ENCODE measurements at regions not wholly inside any gene's neighbourhood (a gene's known extent, or its start where the extent isn't known, plus 50 kb on each side); places are given as distances from the start of the nearest gene placed in this dataset.
A peak's percentile ranks its signal among the peaks of the same experiment; 100 is the strongest.

- WGBS, 10 experiments, result 32 to 100% (median 87%) methylated on average over 1 to 6 of the region's 15 CpGs; no CpG with 5 or more reads in 4 of the 10 experiments
- peaks cover 45 to 69% of the 10 kb centered on the region in 2 donors for H3K4me1 ChIP-seq (replicated peaks in 1 of 2)
- H3K4me3 ChIP-seq, result peak overlapping the region in 1 of 5 donors; percentile 3
- in situ Hi-C loops (cut with MboI; ENCODE audit: low pct_unique_long_range_greater_than_20kb in 2 of 9, low sequenced_read_pairs in 9 of 9, unreplicated experiment in 9 of 9), result no loop called here
- no peak for ATAC-seq (replicated peaks in 6 of 8)
- H3K27ac ChIP-seq, result peak overlapping the region; percentile 87 to 94
Measured at GRCh38 chr5:5573798-5574380, 151.4 kb downstream of the ICE1 start.

DNA sequence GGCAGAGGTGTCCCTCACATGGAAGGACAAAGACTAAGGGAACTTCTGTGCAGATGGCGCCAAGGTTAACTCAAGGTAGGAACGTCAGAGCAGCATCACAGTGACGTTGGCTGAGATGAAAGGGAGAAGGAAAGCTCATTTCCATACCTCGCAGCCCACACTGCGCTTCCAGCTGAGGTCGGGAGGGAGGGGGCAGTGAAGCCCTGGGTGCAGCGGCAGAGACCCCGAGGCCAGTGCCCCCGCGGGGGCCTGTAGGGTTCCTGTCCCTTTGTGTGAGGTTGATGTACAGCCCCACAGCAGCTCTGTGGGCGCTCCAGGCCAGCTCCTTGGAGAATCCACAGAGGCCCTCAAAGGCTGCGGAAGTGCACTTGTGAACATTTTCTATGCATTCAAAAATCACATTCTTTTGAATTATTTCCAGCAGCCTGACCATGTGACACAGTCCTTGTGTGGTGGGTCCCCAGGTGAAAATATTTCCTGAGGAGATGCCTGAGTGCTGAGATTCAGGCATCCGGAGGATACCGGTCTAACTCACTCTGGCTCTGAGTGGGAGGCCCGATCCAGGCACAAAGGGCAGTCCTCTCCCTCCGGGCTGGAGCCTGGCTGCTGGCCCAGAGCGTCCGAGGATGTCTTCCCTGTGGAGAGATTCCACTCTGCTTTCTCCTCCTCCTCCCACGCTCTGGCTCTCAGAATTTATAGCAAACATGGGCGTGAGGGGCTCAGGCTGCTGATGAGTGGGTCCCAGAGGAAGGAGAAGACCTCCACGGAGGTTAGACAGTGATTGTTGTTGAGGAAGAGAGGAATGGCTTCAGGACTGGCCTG lies 150.7 kb downstream of the ICE1 start:
- in situ Hi-C loops (cut with MboI; ENCODE audit: low pct_unique_long_range_greater_than_20kb in 2 of 9, low sequenced_read_pairs in 9 of 9, unreplicated experiment in 9 of 9), result no loop called here
- H3K27ac ChIP-seq, result peak overlapping the region; percentile 87 to 94
- peak in 7 of 8 experiments; percentile 8 to 78 (median 64) for ATAC-seq (replicated peaks in 6 of 8)
- peaks cover 45 to 68% of the 10 kb centered on the region in 2 donors for H3K4me1 ChIP-seq (replicated peaks in 1 of 2)
- 4 to 70% (median 52%) methylated on average over 2 to 8 of the region's 21 CpGs; no CpG with 5 or more reads in 2 of the 10 experiments for WGBS, 10 experiments
- peak overlapping the region in 1 of 5 donors; percentile 3 for H3K4me3 ChIP-seq

DNA sequence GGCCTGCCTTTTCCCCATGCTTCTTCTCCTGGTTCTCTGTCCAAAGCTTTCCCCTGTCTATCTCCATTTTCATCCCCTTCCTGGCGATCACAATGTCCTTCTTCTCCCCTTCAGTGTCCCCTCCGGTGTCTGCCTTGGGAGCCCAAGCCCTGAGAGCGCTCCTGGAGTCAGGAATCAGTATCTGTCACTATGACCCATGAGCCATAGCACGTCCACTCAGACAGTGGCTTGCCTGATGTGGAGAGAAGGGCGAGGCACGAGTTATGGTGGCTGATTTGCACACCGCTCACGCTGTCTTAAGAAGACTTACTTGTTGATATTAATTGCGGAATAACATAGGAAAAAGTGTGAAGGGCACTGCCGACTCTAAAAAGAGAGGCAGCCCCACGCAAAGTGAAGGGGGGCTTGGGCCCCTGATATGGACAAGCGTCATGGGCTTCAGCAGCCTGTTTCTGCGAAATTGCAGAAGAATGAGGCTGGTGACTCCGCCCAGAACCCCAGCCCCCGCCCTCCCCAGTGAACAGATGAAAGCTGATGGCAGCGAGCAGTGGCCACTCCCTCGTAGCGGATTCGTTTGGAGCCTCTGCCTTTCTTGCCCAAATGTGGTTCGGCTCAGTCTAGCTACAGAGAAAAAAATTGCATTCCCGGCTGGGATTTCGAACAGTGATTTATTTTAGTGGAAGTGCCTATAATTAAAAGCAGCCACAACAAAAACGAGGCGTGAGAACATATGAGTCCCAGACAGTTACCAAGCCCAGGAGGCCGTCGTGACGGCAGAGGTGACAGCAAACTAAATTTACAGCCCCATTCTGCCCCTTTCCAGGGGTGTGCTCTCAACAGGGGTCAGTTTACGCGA lies 149.8 kb downstream of the ICE1 start:
- in situ Hi-C loops (cut with MboI; ENCODE audit: low pct_unique_long_range_greater_than_20kb in 2 of 9, low sequenced_read_pairs in 9 of 9, unreplicated experiment in 9 of 9), result no loop called here
- 0 to 80% (median 57%) methylated on average over 2 to 19 of the region's 29 CpGs; no CpG with 5 or more reads in 3 of the 10 experiments for WGBS, 10 experiments
- peak; percentile 70 to 88 (median 79) for ATAC-seq (replicated peaks in 6 of 8)
- peak overlapping the region; percentile 87 to 94 for H3K27ac ChIP-seq
- peaks cover 35 to 58% of the 10 kb centered on the region in 2 donors for H3K4me1 ChIP-seq (replicated peaks in 1 of 2)
- peak overlapping the region in 2 of 5 donors; percentile 1 to 3 for H3K4me3 ChIP-seq

GRCh38 chr5:5570646-5571045 lies 148.2 kb downstream of the ICE1 start:
- Histone ChIP-seq H3K27ac (no peak overlapping the region), H3K4me1 (replicated peaks in 1 of 2) (peaks cover 31 to 44% of the 10 kb centered on the region in 2 donors), H3K4me3 (no peak overlapping the region)
- 43 to 100% (median 97%) methylated on average over 1 to 5 of the region's 8 CpGs; no CpG with 5 or more reads in 6 of the 10 experiments for WGBS, 10 experiments
- ATAC-seq (replicated peaks in 6 of 8), result no peak
- in situ Hi-C loops (cut with MboI; ENCODE audit: low pct_unique_long_range_greater_than_20kb in 2 of 9, low sequenced_read_pairs in 9 of 9, unreplicated experiment in 9 of 9), result no loop called here

DNA sequence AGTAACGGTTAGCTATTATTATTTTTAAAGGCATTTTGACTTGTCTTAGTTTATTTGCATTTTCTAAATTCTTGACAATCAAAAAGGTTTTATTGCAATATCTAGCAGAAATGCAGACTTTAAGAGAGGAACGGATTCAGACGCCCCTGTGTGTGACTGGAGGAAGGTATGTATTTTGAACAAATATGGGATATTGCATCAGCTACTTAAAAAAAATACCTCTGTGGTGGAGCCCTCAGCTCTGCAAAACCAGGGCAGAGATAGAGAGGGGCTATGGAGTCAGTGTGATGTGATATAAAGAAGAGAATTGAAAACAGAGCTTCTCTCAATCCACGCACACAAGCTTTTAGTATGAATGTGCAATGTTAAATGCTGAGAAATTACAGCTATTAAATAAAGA lies 142.4 kb downstream of the ICE1 start:
- H3K4me3 ChIP-seq, result no peak overlapping the region
- in situ Hi-C loops (cut with MboI; ENCODE audit: low pct_unique_long_range_greater_than_20kb in 2 of 9, low sequenced_read_pairs in 9 of 9, unreplicated experiment in 9 of 9), result no loop called here
- peaks cover 0 to 3% of the 10 kb centered on the region in 2 donors for H3K4me1 ChIP-seq (replicated peaks in 1 of 2)
- WGBS, 10 experiments, result 17 to 89% (median 83%) methylated on average over 1 to 4 of the region's 4 CpGs; no CpG with 5 or more reads in 3 of the 10 experiments
- no peak overlapping the region for H3K27ac ChIP-seq
- peak in 4 of 8 experiments; percentile 12 to 84 (median 60) for ATAC-seq (replicated peaks in 6 of 8)

DNA sequence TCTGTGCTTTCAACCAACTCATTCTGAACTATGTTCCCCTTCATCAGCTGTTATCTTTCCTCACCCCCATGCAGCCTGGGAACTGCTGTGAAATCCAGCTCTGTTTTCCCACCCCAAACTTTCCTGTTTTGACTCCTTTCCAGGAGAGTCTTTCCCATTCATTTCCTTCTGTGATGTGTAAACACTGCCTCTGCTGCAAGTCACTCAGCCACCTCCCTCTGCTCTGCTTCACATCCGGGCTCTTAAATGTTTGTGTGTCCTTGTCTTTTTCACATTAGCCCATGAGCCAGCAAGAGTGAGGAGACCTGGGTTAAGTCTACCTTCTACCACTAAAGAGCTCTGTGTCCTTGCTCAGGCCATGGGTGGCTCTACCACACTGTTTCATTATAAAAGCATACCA lies 137.5 kb downstream of the ICE1 start:
- ATAC-seq (replicated peaks in 6 of 8), result peak in 1 of 8 experiments; percentile 23
- 0 to 67% (median 0%) methylated on average over 1 of the region's 1 CpG; no CpG with 5 or more reads in 5 of the 10 experiments for WGBS, 10 experiments
- in situ Hi-C loops (cut with MboI; ENCODE audit: low pct_unique_long_range_greater_than_20kb in 2 of 9, low sequenced_read_pairs in 9 of 9, unreplicated experiment in 9 of 9), result no loop called here
- Histone ChIP-seq H3K4me1 (replicated peaks in 1 of 2) (peaks cover 9 to 10% of the 10 kb centered on the region in 2 donors), H3K27ac (no peak overlapping the region), H3K4me3 (no peak overlapping the region)

GRCh38 chr5:5558638-5559527 lies 136.4 kb downstream of the ICE1 start:
- in situ Hi-C loops (cut with MboI; ENCODE audit: low pct_unique_long_range_greater_than_20kb in 2 of 9, low sequenced_read_pairs in 9 of 9, unreplicated experiment in 9 of 9), result no loop called here
- H3K27ac ChIP-seq, result no peak overlapping the region
- peaks cover 9 to 10% of the 10 kb centered on the region in 2 donors for H3K4me1 ChIP-seq (replicated peaks in 1 of 2)
- no peak overlapping the region for H3K4me3 ChIP-seq
- ATAC-seq (replicated peaks in 6 of 8), result no peak
- 3 to 93% (median 73%) methylated on average over 2 to 15 of the region's 15 CpGs; no CpG with 5 or more reads in 1 of the 10 experiments for WGBS, 10 experiments

- 17 to 96% (median 80%) methylated on average over 1 to 6 of the region's 6 CpGs; no CpG with 5 or more reads in 1 of the 10 experiments for WGBS, 10 experiments
- Histone ChIP-seq H3K4me1 (replicated peaks in 1 of 2) (peaks cover 9 to 10% of the 10 kb centered on the region in 2 donors), H3K27ac (no peak overlapping the region), H3K4me3 (no peak overlapping the region)
- ATAC-seq (replicated peaks in 6 of 8), result peak in 6 of 8 experiments; percentile 36 to 82 (median 73)
- in situ Hi-C loops (cut with MboI; ENCODE audit: low pct_unique_long_range_greater_than_20kb in 2 of 9, low sequenced_read_pairs in 9 of 9, unreplicated experiment in 9 of 9), result no loop called here
Measured at GRCh38 chr5:5558102-5558501, 135.6 kb downstream of the ICE1 start.

DNA sequence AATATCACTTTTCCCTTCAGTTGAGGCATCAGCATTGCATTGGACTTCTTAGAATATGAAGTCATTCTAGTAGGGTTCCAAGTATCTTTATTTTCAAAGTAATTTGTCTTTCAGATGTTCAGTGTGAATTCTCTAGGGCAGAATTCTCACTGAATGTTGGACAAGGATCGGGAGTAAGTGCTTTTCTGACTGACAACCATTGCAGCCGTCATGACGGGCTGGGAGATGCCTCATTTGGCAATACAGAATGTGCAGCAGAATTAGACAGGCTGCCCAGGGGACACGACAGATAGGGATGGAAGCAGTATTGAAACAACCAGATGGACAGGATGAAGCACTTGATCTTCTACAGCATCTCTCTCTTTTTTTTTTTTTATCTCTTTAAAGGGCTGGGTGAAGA lies 129.0 kb downstream of the ICE1 start:
- 0 to 92% (median 80%) methylated on average over 1 to 4 of the region's 4 CpGs; no CpG with 5 or more reads in 1 of the 10 experiments for WGBS, 10 experiments
- H3K27ac ChIP-seq, result no peak overlapping the region
- no peak overlapping the region for H3K4me3 ChIP-seq
- in situ Hi-C loops (cut with MboI; ENCODE audit: low pct_unique_long_range_greater_than_20kb in 2 of 9, low sequenced_read_pairs in 9 of 9, unreplicated experiment in 9 of 9), result no loop called here
- H3K4me1 ChIP-seq (replicated peaks in 1 of 2), result no peaks in the 10 kb centered on the region
- ATAC-seq (replicated peaks in 6 of 8), result no peak

DNA sequence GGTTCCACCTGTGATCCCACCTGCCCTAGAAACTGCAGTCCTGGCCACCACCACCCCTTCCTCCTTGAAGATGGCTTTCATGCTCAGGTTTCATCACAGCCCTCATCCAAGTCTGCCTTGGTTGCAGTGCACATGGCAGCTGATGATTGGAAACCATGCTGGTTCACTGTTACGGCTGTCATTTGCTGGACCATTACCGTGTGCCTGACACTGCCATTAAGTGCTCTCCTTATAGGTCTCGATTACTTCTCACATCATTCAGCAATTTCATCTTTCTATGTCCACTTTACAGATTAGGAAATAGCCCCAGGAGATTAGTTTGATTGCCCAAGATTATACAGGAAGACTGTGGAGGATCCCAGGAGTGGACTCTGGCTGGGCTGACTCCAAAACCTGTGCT lies 123.9 kb downstream of the ICE1 start:
- WGBS, 10 experiments, result 30 to 100% (median 82%) methylated on average over 2 to 3 of the region's 3 CpGs; no CpG with 5 or more reads in 5 of the 10 experiments
- H3K4me1 ChIP-seq (replicated peaks in 1 of 2), result peaks cover 8 to 17% of the 10 kb centered on the region in 2 donors
- H3K4me3 ChIP-seq, result no peak overlapping the region
- in situ Hi-C loops (cut with MboI; ENCODE audit: low pct_unique_long_range_greater_than_20kb in 2 of 9, low sequenced_read_pairs in 9 of 9, unreplicated experiment in 9 of 9), result no loop called here
- no peak for ATAC-seq (replicated peaks in 6 of 8)
- no peak overlapping the region for H3K27ac ChIP-seq

DNA sequence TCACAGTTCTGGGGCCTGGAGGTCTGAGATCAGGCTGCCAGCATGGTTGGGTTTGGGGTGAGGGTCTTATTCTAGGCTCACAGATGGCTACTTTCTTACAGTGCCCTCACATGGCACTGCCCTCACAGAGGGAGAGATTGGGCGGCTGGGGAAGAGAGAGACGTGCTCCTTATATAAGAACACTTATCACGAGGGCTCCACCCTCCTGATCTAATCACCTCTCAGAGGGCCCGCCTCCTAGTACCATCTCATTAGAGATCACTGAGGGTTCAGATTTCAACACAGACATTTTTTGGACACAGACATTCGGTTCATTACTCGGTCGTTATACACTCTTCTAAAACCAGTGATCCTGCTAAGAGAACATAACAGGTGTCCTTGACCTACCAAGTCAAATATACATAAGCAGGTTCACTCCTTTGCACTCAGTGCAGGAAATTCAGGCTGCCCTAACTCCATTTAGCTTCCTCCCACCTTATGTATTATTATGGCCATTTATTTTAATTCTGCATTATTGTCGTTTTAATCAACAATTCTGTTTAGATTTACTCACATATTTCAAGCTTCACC lies 121.7 kb downstream of the ICE1 start:
- ATAC-seq (replicated peaks in 6 of 8), result no peak
- in situ Hi-C loops (cut with MboI; ENCODE audit: low pct_unique_long_range_greater_than_20kb in 2 of 9, low sequenced_read_pairs in 9 of 9, unreplicated experiment in 9 of 9), result no loop called here
- no peak overlapping the region for H3K27ac ChIP-seq
- 0 to 80% (median 60%) methylated on average over 1 to 6 of the region's 8 CpGs; no CpG with 5 or more reads in 1 of the 10 experiments for WGBS, 10 experiments
- peaks cover 8 to 17% of the 10 kb centered on the region in 2 donors for H3K4me1 ChIP-seq (replicated peaks in 1 of 2)
- H3K4me3 ChIP-seq, result no peak overlapping the region

Measured in motor neuron (in vitro differentiated cells).